HCT116 (cell line): ENCODE measurements at regions not wholly inside any gene's neighbourhood (a gene's known extent, or its start where the extent isn't known, plus 50 kb on each side); places are given as distances from the start of the nearest gene placed in this dataset.

Experiments
- CTCF ChIP-seq, 3 experiments: fragments of 200-600 bp in 1 of 3; sonication (generic) in 1 of 3; IDR thresholded peaks in 2 of 3; conservative IDR thresholded peaks in 1 of 3; 2 replicates each; pipeline ENCODE4 v1.5.1; 2012 to 2017; ENCODE audit warnings: low read depth in 2 of 3, low read length in 2 of 3, antibody characterized with exemption in 1 of 3, borderline replicate concordance in 1 of 3, control low read depth in 1 of 3, mild to moderate bottlenecking in 1 of 3, mixed read lengths in 1 of 3, mixed run types in 1 of 3, moderate library complexity in 1 of 3; ENCODE audit not compliant: insufficient read depth in 1 of 3
- EGR1 ChIP-seq: IDR thresholded peaks from 2 replicates; pipeline ENCODE4 v1.6.1; 2012; ENCODE audit warnings: low read depth
- EZH2 ChIP-seq: fragments of 200-600 bp; sonication (generic); IDR thresholded peaks from 2 replicates; pipeline ENCODE4 v1.6.1; 2017; ENCODE audit warnings: antibody characterized with exemption, mixed run types
- FOSL1 ChIP-seq: IDR thresholded peaks from 2 replicates; pipeline ENCODE4 v1.6.1; 2012; ENCODE audit warnings: low read depth
- POLR2A ChIP-seq: IDR thresholded peaks from 2 replicates; pipeline ENCODE4 v1.7.0; 2011; ENCODE audit warnings: borderline replicate concordance; ENCODE audit not compliant: insufficient read depth, insufficient read length; ENCODE audit errors: extremely low read depth
- TCF7L2 ChIP-seq: IDR thresholded peaks from 2 replicates; pipeline ENCODE4 v1.7.0; 2011; ENCODE audit warnings: borderline replicate concordance, inconsistent platforms; ENCODE audit not compliant: insufficient read depth, insufficient read length; ENCODE audit errors: extremely low read depth
- YY1 ChIP-seq: IDR thresholded peaks from 2 replicates; pipeline ENCODE4 v1.6.1; 2011; ENCODE audit warnings: low read length, low read depth, moderate library complexity, mild to moderate bottlenecking; ENCODE audit not compliant: insufficient replicate concordance; ENCODE audit errors: extremely low read depth
- ZNF274 ChIP-seq: fragments of 200-500 bp; sonication (Bioruptor generic); IDR thresholded peaks from 2 replicates; pipeline ENCODE4 v1.6.1; 2014; ENCODE audit warnings: mild to moderate bottlenecking, low read depth, low read length, inconsistent platforms

DNA sequence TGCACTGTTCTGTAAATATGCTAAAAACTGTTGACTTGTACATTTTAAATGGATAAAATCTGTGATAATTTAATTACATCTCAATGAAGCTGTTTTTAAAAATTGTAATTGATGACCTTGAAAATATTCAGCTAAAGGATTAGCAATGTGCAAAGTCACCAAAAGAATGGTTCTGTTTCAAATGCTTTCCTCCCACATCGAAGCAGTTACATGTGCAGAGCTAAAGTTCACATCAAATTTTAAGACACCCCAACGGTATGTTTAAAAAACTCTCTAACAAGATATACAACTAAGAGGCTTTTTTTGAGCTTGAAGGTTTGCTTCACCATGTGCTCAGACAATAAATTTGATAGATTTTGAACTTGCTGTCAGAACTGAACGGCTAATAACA is 114.6 kb upstream of the KRAS start:
- TF ChIP-seq CTCF (IDR thresholded peaks at IDR 0.05 in 2 of 3, conservative IDR thresholded peaks at IDR 0.05 in 1 of 3; ENCODE audit: borderline replicate concordance in 1 of 3, insufficient read depth in 1 of 3, low read depth in 2 of 3, low read length in 2 of 3), result no peak
- TF ChIP-seq EGR1, result no peak
- TF ChIP-seq YY1, result no peak
- TF ChIP-seq POLR2A, result no peak
- no peak for TF ChIP-seq ZNF274
- no peak for TF ChIP-seq EZH2
- no peak for TF ChIP-seq TCF7L2
- no peak for TF ChIP-seq FOSL1
